GM18873 (cell line): ENCODE measurements at regions not wholly inside any gene's neighbourhood (a gene's known extent, or its start where the extent isn't known, plus 50 kb on each side); places are given as distances from the start of the nearest gene placed in this dataset.
"Not testable (repeated sequence)": the region's sequence is repeated elsewhere in the genome, so short reads cannot be mapped to it uniquely, and the experiment has no call there.

Experiments
- ATAC-seq: cut with Tn5 transposase; IDR thresholded peaks from one replicate; pipeline ENCODE4 v1.9.1; 2021; ENCODE audit warnings: mild to moderate bottlenecking, moderate library complexity, moderate number of reproducible peaks; ENCODE audit not compliant: unreplicated experiment, low FRiP score

GRCh38 chr4:33924811-33925210 is 2319.5 kb downstream of the ARAP2 start:
- ATAC-seq = no peak

- ATAC-seq = no peak
Measured at GRCh38 chr4:33930497-33930896, 2313.8 kb downstream of the ARAP2 start.

GRCh38 chr4:33931026-33931425 is 2313.3 kb downstream of the ARAP2 start:
- ATAC-seq = no peak

GRCh38 chr4:33940281-33940680 is 2304.0 kb downstream of the ARAP2 start:
- ATAC-seq = no peak

- no peak for ATAC-seq
Measured at GRCh38 chr4:33941854-33942253, 2302.5 kb downstream of the ARAP2 start.

GRCh38 chr4:33948921-33949320 is 2295.4 kb downstream of the ARAP2 start:
- no peak for ATAC-seq

GRCh38 chr4:33953848-33954247 is 2290.5 kb downstream of the ARAP2 start:
- not testable (repeated sequence) for ATAC-seq

GRCh38 chr4:33954759-33955158 is 2289.6 kb downstream of the ARAP2 start:
- ATAC-seq = no peak

GRCh38 chr4:33959519-33959918 is 2284.8 kb downstream of the ARAP2 start:
- ATAC-seq = no peak

- no peak for ATAC-seq
Measured at GRCh38 chr4:33961761-33962160, 2282.6 kb downstream of the ARAP2 start.

GRCh38 chr4:33966808-33967207 is 2277.5 kb downstream of the ARAP2 start:
- no peak for ATAC-seq

GRCh38 chr4:33974270-33974669 is 2270.0 kb downstream of the ARAP2 start:
- ATAC-seq = no peak

- no peak for ATAC-seq
Measured at GRCh38 chr4:33975995-33976394, 2268.3 kb downstream of the ARAP2 start.

GRCh38 chr4:33979781-33980180 is 2264.5 kb downstream of the ARAP2 start:
- ATAC-seq = not testable (repeated sequence)

GRCh38 chr4:33980361-33980760 is 2264.0 kb downstream of the ARAP2 start:
- ATAC-seq = no peak

GRCh38 chr4:33989820-33990443 is 2254.4 kb downstream of the ARAP2 start:
- no peak for ATAC-seq

- no peak for ATAC-seq
Measured at GRCh38 chr4:33996075-33996718, 2248.1 kb downstream of the ARAP2 start.

GRCh38 chr4:33998291-33998690 is 2246.0 kb downstream of the ARAP2 start:
- no peak for ATAC-seq

- no peak for ATAC-seq
Measured at GRCh38 chr4:34000356-34000755, 2244.0 kb downstream of the ARAP2 start.

- ATAC-seq = not testable (repeated sequence)
Measured at GRCh38 chr4:34006540-34006939, 2237.8 kb downstream of the ARAP2 start.

- ATAC-seq = no peak
Measured at GRCh38 chr4:34009951-34010350, 2234.4 kb downstream of the ARAP2 start.

- no peak for ATAC-seq
Measured at GRCh38 chr4:34010751-34011519, 2233.4 kb downstream of the ARAP2 start.
